AG10803 (cell line): ENCODE measurements at regions not wholly inside any gene's neighbourhood (a gene's known extent, or its start where the extent isn't known, plus 50 kb on each side); places are given as distances from the start of the nearest gene placed in this dataset.

ENCODE experiments used
- DNase-seq: peaks from one replicate; pipeline ENCODE4 v3.0.0; 2010; ENCODE audit warnings: low read depth
- H3K4me3 ChIP-seq: 2 replicates; pipeline ENCODE4 v1.5.1; 2011; ENCODE audit warnings: mild to moderate bottlenecking, low read length, control low read depth
- CTCF ChIP-seq: conservative IDR thresholded peaks from 2 replicates; pipeline ENCODE4 v1.5.1; 2011; ENCODE audit warnings: mild to moderate bottlenecking, low read length, control low read depth, inconsistent platforms

GRCh38 chr18:24915547-24915946, 436.4 kb downstream of the ZNF521 start:
- no peak overlapping the region for H3K4me3 ChIP-seq
- DNase-seq, result peak; percentile 32

GRCh38 chr18:24917767-24918166, 434.2 kb downstream of the ZNF521 start:
- H3K4me3 ChIP-seq, result no peak overlapping the region
- no peak for TF ChIP-seq CTCF
- no peak for DNase-seq

More at GRCh38 chr18:24915547-24915946, 436.4 kb downstream of the ZNF521 start:
- no peak for TF ChIP-seq CTCF

GRCh38 chr18:24918257-24918656, 433.7 kb downstream of the ZNF521 start:
- H3K4me3 ChIP-seq, result no peak overlapping the region
- no peak for DNase-seq
- TF ChIP-seq CTCF, result no peak

GRCh38 chr18:24919181-24919797, 432.7 kb downstream of the ZNF521 start:
- H3K4me3 ChIP-seq, result no peak overlapping the region
- DNase-seq, result no peak
- no peak for TF ChIP-seq CTCF

GRCh38 chr18:24922491-24922890, 429.5 kb downstream of the ZNF521 start:
- H3K4me3 ChIP-seq, result no peak overlapping the region
- TF ChIP-seq CTCF, result no peak
- no peak for DNase-seq

- no peak for TF ChIP-seq CTCF
- no peak for DNase-seq
These were observed 428.8 kb downstream of the ZNF521 start for GRCh38 chr18:24923138-24923537.

GRCh38 chr18:24924066-24924716, 427.8 kb downstream of the ZNF521 start:
- no peak overlapping the region for H3K4me3 ChIP-seq
- TF ChIP-seq CTCF, result no peak
- DNase-seq, result no peak

More at GRCh38 chr18:24923138-24923537, 428.8 kb downstream of the ZNF521 start:
- no peak overlapping the region for H3K4me3 ChIP-seq
